ENCODE measurements at regions not wholly inside any gene's neighbourhood (a gene's known extent, or its start where the extent isn't known, plus 50 kb on each side); places are given as distances from the start of the nearest gene placed in this dataset.

- no peak for FAIRE-seq
Observed at GRCh38 chr4:1541449-1542225, 135.4 kb upstream of the NKX1-1 start.

- no peak for FAIRE-seq
Observed at GRCh38 chr4:1540601-1541375, 134.5 kb upstream of the NKX1-1 start.

- FAIRE-seq, result no peak
Observed at GRCh38 chr4:1539859-1540600, 133.8 kb upstream of the NKX1-1 start.

- FAIRE-seq, result no peak
Observed at GRCh38 chr4:1538941-1539772, 132.9 kb upstream of the NKX1-1 start.

GRCh38 chr4:1538096-1538410 lies 131.8 kb upstream of the NKX1-1 start:
- no peak for FAIRE-seq

- no peak for FAIRE-seq
Observed at GRCh38 chr4:1537410-1538095, 131.3 kb upstream of the NKX1-1 start.

GRCh38 chr4:1536579-1537409 lies 130.6 kb upstream of the NKX1-1 start:
- FAIRE-seq, result no peak

GRCh38 chr4:1535926-1536578 lies 129.8 kb upstream of the NKX1-1 start:
- no peak for FAIRE-seq

- FAIRE-seq, result no peak
Observed at GRCh38 chr4:1534876-1535526, 128.8 kb upstream of the NKX1-1 start.

- FAIRE-seq, result no peak
Observed at GRCh38 chr4:1534095-1534872, 128.0 kb upstream of the NKX1-1 start.

- no peak for FAIRE-seq
Observed at GRCh38 chr4:1533501-1534064, 127.3 kb upstream of the NKX1-1 start.

GRCh38 chr4:1532549-1533395 lies 126.5 kb upstream of the NKX1-1 start:
- FAIRE-seq, result no peak

- no peak for FAIRE-seq
Observed at GRCh38 chr4:1531683-1532548, 125.7 kb upstream of the NKX1-1 start.

- FAIRE-seq, result no peak
Observed at GRCh38 chr4:1530356-1530755, 124.1 kb upstream of the NKX1-1 start.

GRCh38 chr4:1524761-1525160 lies 118.5 kb upstream of the NKX1-1 start:
- no peak for FAIRE-seq

- FAIRE-seq, result no peak
Observed at GRCh38 chr4:1523907-1524636, 117.8 kb upstream of the NKX1-1 start.
